Smooth muscle cell (in vitro differentiated cells): ENCODE measurements at regions not wholly inside any gene's neighbourhood (a gene's known extent, or its start where the extent isn't known, plus 50 kb on each side); places are given as distances from the start of the nearest gene placed in this dataset.
A peak's percentile ranks its signal among the peaks of the same experiment; 100 is the strongest.

Experiments used
- DNase-seq: peaks from one replicate; lab custom pipeline; 2025; ENCODE audit not compliant: unreplicated experiment; lab: John Stamatoyannopoulos, UW
- H2AFZ ChIP-seq: fragments of 200-600 bp; sonication (generic); 2 replicates; pipeline ENCODE4 v1.6.0; 2016; ENCODE audit warnings: antibody characterized with exemption, low read depth, mild to moderate bottlenecking
- H3F3A ChIP-seq: fragments of 200-600 bp; sonication (generic); 2 replicates; pipeline ENCODE4 v1.6.0; 2017; ENCODE audit warnings: antibody characterized with exemption, low read depth
- H3K27ac ChIP-seq: fragments of 200-600 bp; sonication (generic); 2 replicates; pipeline ENCODE4 v1.5.1; 2016; ENCODE audit warnings: low read depth, mild to moderate bottlenecking
- H3K27me3 ChIP-seq: fragments of 200-600 bp; sonication (generic); 2 replicates; pipeline ENCODE4 v1.6.1; 2016; ENCODE audit warnings: low read depth, mild to moderate bottlenecking
- H3K36me3 ChIP-seq: fragments of 200-600 bp; sonication (generic); 2 replicates; pipeline ENCODE4 v1.5.1; 2016; ENCODE audit warnings: low read depth
- H3K4me1 ChIP-seq: fragments of 200-600 bp; sonication (generic); 2 replicates; pipeline ENCODE4 v1.5.1; 2016; ENCODE audit warnings: low read depth
- H3K4me2 ChIP-seq: fragments of 200-600 bp; sonication (generic); 2 replicates; pipeline ENCODE4 v1.6.0; 2016; ENCODE audit warnings: mild to moderate bottlenecking
- H3K4me3 ChIP-seq: fragments of 200-600 bp; sonication (generic); 2 replicates; pipeline ENCODE4 v1.5.1; 2016; ENCODE audit warnings: mild to moderate bottlenecking
- H3K79me2 ChIP-seq: fragments of 200-600 bp; sonication (generic); 2 replicates; pipeline ENCODE4 v1.6.0; 2016; ENCODE audit warnings: low read depth, mild to moderate bottlenecking
- H3K9ac ChIP-seq: fragments of 200-600 bp; sonication (generic); 2 replicates; pipeline ENCODE4 v1.6.0; 2016; ENCODE audit warnings: low read depth
- H3K9me3 ChIP-seq: fragments of 200-600 bp; sonication (generic); replicated peaks from 2 replicates; pipeline ENCODE4 v1.5.1; 2016; ENCODE audit warnings: low read depth
- H4K20me1 ChIP-seq: fragments of 200-600 bp; sonication (generic); 2 replicates; pipeline ENCODE4 v1.6.0; 2016; ENCODE audit warnings: low read depth
- CTCF ChIP-seq: fragments of 200-600 bp; sonication (generic); IDR thresholded peaks from 2 replicates; pipeline ENCODE4 v1.5.1; 2017; ENCODE audit warnings: borderline replicate concordance, mild to moderate bottlenecking, antibody characterized with exemption; ENCODE audit not compliant: insufficient read depth, poor library complexity, severe bottlenecking
- WGBS: methylation state at CpG from one replicate; pipeline ENCODE4 v1.1.7; 2016; ENCODE audit warnings: low lambda C conversion rate; 5-methylcytosine and 5-hydroxymethylcytosine counted together

GRCh38 chr14:100384819-100385813, 62.0 kb downstream of the SLC25A47 start:
- Histone ChIP-seq H3K4me2 (peak overlapping the region; percentile 74), H3K27me3 (no peaks in the 10 kb centered on the region)

GRCh38 chr14:100386121-100386520, 63.0 kb downstream of the SLC25A47 start:
- peak overlapping the region; percentile 87 for H3K27ac ChIP-seq
- peak overlapping the region; percentile 74 for H3K4me2 ChIP-seq

More at GRCh38 chr14:100384819-100385813, 62.0 kb downstream of the SLC25A47 start:
- Histone ChIP-seq H3K27ac (peak overlapping the region; percentile 87), H3K4me3 (no peak overlapping the region), H3F3A (peaks cover 28% of the 10 kb centered on the region), H4K20me1 (peaks cover 4% of the 10 kb centered on the region), H2AFZ (no peak overlapping the region), H3K9me3 (no peaks in the 10 kb centered on the region), H3K36me3 (no peaks in the 10 kb centered on the region), H3K79me2 (peaks cover 13% of the 10 kb centered on the region), H3K9ac (no peak overlapping the region), H3K4me1 (peaks cover 16% of the 10 kb centered on the region)
- TF ChIP-seq CTCF: peak; percentile 56
- no peak for DNase-seq
- 65% methylated on average over 16 of the region's 16 CpGs for whole genome bisulfite sequencing

GRCh38 chr14:100386846-100387245, 63.7 kb downstream of the SLC25A47 start:
- Histone ChIP-seq H3K9me3 (no peaks in the 10 kb centered on the region), H3K27me3 (no peaks in the 10 kb centered on the region), H3K9ac (no peak overlapping the region), H3K79me2 (peaks cover 13% of the 10 kb centered on the region), H3K27ac (peak overlapping the region; percentile 87), H3K36me3 (no peaks in the 10 kb centered on the region), H3K4me1 (peaks cover 28% of the 10 kb centered on the region), H2AFZ (no peak overlapping the region), H3F3A (peaks cover 28% of the 10 kb centered on the region), H3K4me2 (peak overlapping the region; percentile 28), H3K4me3 (no peak overlapping the region), H4K20me1 (peaks cover 4% of the 10 kb centered on the region)
- no peak for TF ChIP-seq CTCF
- no peak for DNase-seq
- WGBS: 53% methylated on average over 2 of the region's 2 CpGs

More at GRCh38 chr14:100386121-100386520, 63.0 kb downstream of the SLC25A47 start:
- H3K9ac ChIP-seq: peak overlapping the region; percentile 62
- TF ChIP-seq CTCF: no peak
- H2AFZ ChIP-seq: no peak overlapping the region
- H3F3A ChIP-seq: peaks cover 28% of the 10 kb centered on the region
- peak overlapping the region; percentile 23 for H3K4me3 ChIP-seq
- H4K20me1 ChIP-seq: peaks cover 4% of the 10 kb centered on the region
- no peaks in the 10 kb centered on the region for H3K27me3 ChIP-seq
- DNase-seq: no peak
- H3K79me2 ChIP-seq: peaks cover 13% of the 10 kb centered on the region
- WGBS: 3% methylated on average over 2 of the region's 2 CpGs
- no peaks in the 10 kb centered on the region for H3K9me3 ChIP-seq
- H3K36me3 ChIP-seq: no peaks in the 10 kb centered on the region
- H3K4me1 ChIP-seq: peaks cover 21% of the 10 kb centered on the region
